MM.1S (cell line): ENCODE measurements at regions not wholly inside any gene's neighbourhood (a gene's known extent, or its start where the extent isn't known, plus 50 kb on each side); places are given as distances from the start of the nearest gene placed in this dataset.

Experiments
- EZH2 ChIP-seq: fragments of 300-600 bp; sonication (generic); optimal IDR thresholded peaks from 2 replicates; pipeline ENCODE3; 2017; ENCODE audit warnings: low read depth, mild to moderate bottlenecking, antibody characterized with exemption, low read length, mixed read lengths
- EZH2phosphoT487 ChIP-seq: fragments of 300-600 bp; sonication (generic); IDR thresholded peaks from 2 replicates; pipeline ENCODE4 v1.6.1; 2018; ENCODE audit warnings: antibody characterized with exemption, low read length
- TF ChIP-seq, protein P1 (sequence below): fragments of 300-600 bp; sonication (generic); IDR thresholded peaks from 2 replicates; pipeline ENCODE4 v1.5.1; 2016; ENCODE audit warnings: antibody characterized with exemption, low read length, mixed read lengths

GRCh38 chr5:115415143-115415491 lies 118.7 kb upstream of the CCDC112 start:
- TF ChIP-seq, protein P1, sequence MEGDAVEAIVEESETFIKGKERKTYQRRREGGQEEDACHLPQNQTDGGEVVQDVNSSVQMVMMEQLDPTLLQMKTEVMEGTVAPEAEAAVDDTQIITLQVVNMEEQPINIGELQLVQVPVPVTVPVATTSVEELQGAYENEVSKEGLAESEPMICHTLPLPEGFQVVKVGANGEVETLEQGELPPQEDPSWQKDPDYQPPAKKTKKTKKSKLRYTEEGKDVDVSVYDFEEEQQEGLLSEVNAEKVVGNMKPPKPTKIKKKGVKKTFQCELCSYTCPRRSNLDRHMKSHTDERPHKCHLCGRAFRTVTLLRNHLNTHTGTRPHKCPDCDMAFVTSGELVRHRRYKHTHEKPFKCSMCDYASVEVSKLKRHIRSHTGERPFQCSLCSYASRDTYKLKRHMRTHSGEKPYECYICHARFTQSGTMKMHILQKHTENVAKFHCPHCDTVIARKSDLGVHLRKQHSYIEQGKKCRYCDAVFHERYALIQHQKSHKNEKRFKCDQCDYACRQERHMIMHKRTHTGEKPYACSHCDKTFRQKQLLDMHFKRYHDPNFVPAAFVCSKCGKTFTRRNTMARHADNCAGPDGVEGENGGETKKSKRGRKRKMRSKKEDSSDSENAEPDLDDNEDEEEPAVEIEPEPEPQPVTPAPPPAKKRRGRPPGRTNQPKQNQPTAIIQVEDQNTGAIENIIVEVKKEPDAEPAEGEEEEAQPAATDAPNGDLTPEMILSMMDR, result no peak
- TF ChIP-seq EZH2, result no peak
- TF ChIP-seq EZH2phosphoT487, result no peak
